GM19372 (cell line): ENCODE measurements at regions not wholly inside any gene's neighbourhood (a gene's known extent, or its start where the extent isn't known, plus 50 kb on each side); places are given as distances from the start of the nearest gene placed in this dataset.
A peak's percentile ranks its signal among the peaks of the same experiment; 100 is the strongest.
"Not testable (repeated sequence)": the region's sequence is repeated elsewhere in the genome, so short reads cannot be mapped to it uniquely, and the experiment has no call there.

ENCODE experiments used
- ATAC-seq: cut with Tn5 transposase; IDR thresholded peaks from one replicate; pipeline ENCODE4 v1.9.1; 2021; ENCODE audit warnings: mild to moderate bottlenecking, low read depth, moderate library complexity; ENCODE audit not compliant: unreplicated experiment

DNA sequence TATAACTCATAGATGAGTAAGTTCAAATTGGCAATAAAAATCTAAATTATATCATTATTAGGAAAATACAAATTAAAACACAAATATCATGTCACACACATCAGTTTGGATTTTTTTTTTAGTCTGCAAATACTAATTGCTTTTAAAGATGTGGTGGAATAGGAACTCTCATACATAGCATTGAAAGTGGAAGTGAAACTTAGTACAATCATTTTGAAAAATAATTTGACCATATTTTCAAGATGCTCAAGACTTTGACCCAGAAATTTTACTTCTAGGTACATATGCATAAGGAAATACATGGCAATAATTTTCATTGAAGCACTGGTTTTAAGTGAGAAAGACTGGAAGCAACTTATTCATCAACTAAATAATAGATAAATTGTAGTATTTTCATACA is 147.5 kb upstream of the SMIM31 start:
- ATAC-seq = peak; percentile 99

DNA sequence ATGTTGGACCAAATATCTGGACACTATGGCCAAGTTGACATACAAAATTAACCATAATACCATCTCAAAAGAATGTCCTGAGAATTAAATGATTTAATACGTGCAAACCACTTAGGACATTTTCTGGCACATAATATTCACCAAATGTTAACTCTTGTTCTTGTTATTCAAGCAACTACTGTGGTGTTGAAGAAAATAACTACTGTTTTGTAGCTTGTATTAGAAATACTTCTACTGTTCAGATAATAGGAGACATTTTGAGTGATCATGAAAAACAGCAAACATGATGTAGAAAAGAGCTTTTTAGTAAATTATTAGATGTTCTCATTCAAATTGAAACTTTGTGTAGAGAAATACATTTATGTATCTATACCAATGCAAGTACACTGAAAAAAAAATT is 140.7 kb upstream of the SMIM31 start:
- no peak for ATAC-seq

DNA sequence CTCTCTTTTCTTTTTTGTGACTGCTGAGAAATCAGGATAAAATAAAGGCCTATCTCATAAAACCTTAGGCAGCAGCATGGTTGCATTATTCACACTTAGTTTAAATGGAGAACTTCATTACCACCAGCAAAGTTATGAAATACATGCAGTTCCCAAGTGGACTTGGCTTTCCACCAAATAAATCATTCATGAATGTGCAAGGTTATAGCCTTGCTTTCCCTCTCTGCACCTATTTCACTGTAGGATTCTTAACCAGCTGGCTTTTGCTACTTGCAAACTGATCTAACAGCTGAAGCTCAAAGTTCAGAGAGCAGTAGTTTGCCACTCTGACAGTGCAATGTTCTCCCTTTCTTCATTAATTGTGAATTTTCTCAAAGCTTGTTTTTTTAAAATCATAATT is 140.1 kb upstream of the SMIM31 start:
- ATAC-seq = no peak

DNA sequence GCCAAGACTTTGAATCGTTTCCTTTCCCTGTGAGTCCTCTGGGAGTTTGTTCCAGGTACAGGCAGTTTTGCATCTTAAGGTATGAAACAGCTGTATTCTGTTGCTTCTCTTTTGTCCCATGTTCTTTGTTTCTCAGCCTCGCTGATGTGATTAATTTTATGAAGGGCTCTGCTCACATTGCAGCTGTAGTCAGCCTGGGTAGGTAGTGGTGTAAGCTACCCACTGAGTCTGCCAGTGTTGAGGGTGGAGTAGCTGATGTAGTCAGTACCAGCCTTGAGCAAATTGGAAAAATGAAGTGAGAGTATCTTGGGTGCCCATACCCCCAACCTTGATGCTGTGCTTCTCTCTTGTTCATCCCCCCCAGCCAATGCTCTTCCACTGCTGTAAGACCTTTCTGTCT is 139.6 kb upstream of the SMIM31 start:
- ATAC-seq = no peak

DNA sequence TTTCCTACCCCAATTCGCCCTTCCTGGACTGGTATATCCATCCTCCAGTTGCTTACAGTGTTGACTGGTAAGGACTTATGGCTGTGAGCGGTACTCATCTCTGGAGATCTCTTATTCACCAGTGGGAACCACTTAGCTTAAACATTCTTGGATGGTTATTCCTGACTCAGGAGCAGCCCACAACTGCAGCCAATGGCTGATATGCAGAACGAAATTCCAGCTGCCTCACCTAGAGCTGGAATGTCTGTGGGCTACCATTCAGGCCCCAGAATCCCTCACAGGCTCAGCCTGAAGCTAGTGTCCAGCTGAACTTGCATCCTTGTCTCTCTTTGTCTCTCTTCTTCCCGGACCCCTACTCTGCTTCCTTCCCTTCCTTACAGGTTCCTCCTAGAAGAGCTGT is 138.9 kb upstream of the SMIM31 start:
- ATAC-seq = no peak

DNA sequence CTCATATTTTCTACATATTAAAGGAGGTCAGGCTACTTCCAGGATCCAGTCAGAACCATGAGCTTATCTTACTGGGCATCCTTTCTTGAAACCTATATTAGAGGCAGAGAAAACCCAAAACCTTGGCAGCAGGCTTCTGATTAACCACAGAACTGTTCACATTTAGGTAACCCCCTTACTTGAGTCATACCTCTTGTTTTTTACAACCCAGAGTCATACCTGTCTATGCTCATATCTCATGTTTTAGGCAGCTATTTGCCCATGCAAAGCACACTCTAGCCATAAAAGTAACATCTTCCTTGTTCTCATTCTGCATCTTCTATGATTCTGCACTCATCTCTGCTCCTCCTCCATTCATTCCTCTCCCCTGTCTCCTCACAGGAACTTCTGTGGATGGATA is 138.0 kb upstream of the SMIM31 start:
- no peak for ATAC-seq

DNA sequence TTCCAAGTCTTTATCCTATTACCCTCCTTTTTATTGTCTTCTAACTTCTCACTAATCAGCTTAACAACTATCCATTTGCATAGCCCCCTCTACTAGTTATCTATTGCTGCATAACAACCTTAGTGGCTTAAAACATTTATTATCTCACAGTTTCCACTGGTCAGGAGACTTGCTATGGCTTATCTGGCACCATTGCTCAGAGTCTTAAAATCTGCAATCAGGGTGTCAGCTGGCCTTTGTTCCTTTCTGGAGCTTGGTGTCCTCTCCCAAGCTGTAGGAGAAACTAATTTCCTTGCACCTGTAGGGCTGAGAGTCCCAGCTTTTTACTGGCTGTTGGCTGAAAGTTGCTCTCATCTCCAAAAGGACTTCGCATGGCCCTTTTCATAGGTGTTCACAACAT is 137.0 kb upstream of the SMIM31 start:
- ATAC-seq = no peak

DNA sequence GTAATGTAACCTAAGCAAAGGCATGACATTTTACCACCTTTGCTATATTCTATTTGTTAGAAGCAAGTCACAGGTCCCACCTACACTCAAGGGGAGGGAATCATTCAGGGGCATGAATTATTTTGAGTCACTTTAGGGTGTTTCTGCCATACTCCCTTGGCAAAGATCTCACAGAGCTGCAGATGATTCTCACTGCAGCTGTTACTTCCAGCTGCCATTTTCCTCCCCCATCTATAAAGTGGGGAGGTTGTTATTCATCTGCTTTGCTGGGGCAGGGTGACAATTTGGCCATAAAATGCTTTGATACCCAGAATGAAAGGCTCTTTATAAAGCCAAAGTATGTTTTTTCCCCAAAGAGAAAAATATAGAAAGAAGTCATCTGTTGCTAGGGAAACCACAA is 136.5 kb upstream of the SMIM31 start:
- ATAC-seq = no peak

DNA sequence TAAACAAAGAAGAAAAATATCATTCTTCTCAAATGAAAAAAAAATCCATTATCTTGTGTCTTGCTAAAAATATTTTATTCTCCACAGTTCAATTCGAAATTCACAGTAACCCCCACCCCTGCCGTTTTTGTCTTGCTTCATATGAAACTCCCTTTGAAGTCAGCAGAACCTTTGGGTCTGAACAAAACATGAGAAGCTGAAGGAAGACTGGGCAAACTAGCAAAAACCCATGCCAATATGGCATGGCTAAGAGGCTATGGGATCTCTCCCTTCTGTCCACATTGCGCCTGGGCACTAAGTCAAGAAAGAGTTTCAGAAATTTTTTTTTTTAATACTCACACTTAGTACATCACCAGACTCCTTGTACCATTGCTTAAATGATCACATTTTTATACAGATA is 136.0 kb upstream of the SMIM31 start:
- ATAC-seq = no peak

DNA sequence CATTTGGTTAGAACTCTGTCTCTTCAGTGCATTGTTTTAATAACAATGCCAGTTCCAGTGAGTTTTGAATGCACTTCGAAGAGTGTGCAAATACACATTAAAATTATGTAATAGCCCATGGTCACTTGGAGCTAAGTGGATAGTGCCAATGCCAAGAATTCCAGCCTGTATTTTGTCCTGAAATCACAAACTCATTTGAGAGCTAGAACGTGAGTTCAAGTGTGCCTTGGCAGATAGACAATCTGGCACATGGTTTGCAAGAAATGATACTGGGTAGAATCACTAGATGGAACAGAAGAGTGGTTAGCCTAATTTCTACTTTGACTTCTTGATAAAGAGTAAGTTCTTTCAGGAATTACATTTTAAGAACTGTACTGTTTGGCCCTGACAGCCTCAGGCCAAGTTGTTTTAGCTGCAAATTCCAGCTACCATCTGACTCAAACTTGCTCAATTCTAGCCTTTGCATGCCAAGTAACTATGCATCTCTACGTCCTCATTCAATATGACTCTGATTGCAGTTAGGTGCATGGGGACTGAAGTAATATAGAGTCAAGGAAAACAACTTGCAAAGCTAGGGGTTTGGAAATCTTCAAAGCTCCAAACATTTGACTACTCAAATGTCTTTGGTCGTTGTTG is 131.9 kb upstream of the SMIM31 start:
- no peak for ATAC-seq

DNA sequence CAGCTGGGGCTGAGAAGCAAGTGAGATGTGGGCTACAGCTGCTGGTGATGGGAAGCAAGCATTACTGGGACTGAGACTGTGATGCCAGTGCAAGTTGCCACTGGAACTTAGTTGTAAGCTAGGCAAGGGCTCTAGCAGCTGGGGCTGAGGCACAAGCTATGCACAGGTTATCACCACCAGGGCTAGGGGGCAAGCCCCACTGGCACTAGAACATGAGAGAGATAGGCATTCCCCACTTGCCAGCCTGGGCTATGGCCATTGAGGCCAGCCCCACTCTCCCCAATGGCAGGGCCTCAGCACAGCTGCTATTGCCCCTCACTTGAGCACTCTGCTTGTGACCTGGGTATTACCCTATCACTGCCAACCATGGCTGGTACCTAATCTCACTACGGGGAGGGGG is 130.8 kb upstream of the SMIM31 start:
- no peak for ATAC-seq

DNA sequence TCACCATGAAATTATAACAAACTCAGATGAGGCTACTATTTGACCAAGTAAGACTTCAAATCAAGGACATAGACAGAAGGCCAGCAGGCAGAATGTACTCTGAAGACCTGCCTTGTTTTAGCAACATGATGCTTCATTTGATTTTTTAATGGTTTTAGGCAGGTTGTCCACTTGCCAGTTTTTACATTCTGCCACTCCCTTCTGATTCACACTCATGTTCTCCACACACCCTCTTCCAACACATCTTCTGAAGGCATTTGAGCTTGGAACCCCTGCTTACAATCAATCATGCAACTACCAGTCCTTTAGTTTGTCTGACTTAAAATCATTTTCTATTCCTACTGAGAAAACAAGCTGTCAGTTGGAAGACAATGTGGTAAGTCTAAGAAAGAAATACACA is 114.9 kb upstream of the SMIM31 start:
- ATAC-seq = no peak

DNA sequence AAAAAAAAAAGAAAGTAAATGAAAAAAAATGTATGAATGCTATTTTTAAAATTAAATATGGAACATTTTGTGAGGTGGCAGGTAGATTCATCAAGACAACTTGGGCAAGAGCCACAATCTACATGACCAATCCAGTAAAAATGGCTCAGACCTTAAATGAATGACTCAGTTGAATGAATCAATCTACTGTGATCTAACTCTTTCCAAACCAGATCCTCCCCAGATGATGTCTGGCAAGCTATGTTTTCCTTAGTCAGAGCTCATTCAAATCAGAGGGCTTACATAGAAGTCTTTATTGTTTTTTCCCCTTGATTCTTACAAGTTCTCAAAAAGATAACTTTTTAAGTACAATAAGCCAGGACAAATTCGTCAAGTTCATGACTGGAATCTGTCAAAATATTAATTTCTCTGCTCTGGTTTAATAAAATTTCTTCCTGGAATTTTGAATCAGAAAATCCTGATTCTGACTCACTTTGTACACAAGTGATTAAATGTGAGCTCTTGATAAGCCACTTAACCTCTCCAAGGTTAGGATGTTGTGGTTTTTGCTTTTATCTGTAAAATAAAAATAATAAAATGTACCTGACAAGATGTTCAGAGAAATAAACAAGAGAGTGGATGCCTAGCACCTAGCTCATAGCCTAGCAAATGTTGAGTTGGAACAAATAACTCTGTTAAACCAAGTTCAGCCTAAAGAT is 105.6 kb upstream of the SMIM31 start:
- no peak for ATAC-seq

DNA sequence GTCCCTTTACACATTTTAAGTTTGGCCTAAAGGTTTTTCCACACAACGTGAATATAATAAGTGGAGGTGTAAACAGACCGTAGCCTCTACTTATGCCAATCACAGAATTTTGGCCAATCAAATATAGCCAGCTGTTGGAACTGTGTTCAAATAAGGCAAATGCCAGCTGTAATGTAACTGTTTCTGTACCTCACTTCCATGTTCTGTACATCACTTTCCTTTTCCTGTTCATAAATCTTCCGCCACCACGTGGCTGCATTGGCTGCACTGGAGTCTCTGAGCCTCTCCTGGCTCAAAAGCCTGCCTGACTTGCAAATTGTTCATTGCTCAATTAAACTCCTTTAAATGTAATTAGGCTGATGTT is 105.1 kb upstream of the SMIM31 start:
- no peak for ATAC-seq

DNA sequence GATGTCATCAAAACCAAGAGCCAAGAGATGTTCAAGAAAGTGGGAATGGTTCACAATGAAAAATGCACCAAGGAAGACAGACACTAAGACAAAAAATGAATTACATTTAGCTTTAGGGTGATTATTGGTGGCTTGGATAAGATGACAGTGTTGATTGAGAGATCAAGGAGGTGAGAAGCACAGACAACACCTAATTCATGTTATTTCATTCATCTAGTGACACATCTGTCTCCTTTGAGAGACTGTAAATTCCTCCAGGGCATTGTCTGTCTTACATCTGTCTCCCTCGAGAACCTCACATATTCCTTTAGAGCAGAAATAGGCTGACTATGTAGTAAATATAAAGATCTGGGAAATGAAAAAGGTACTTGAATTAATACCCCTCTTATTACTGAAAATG is 94.2 kb upstream of the SMIM31 start:
- ATAC-seq = no peak

DNA sequence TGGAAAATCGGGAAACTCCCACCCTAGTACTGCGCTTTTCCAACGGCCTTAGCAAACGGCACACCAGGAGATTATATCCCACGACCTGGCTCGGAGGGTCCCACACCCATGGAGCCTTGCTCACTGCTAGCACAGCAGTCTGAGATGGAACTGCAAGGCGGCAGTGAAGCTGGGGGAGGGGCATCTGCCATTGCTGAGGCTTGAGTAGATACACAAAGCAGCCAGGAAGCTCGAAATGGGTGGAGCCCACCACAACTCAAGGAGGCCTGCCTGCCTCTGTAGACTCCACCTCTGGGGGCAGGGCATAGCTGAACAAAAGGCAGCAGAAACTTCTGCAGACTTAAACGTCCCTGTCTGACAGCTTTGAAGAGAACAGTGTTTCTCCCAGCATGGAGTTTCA is 77.8 kb upstream of the SMIM31 start:
- not testable (repeated sequence) for ATAC-seq

DNA sequence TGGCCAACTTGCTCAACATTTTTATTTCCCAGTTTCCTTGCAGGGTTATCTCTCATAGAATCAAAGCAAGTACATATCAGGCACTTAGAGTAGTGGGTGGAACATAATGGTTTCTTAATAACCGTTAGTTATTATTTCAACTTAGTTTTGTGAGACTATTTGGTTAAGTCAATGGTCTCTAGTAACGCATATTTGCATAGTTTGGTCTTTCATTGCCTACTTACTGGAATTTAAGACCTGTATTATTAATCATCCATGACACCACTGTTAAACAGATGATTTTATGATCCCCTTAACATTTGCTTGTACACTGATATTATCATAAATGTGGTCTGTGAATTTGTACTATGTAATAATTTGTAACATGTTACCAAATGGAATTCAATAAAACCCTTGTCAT is 70.9 kb upstream of the SMIM31 start:
- no peak for ATAC-seq

DNA sequence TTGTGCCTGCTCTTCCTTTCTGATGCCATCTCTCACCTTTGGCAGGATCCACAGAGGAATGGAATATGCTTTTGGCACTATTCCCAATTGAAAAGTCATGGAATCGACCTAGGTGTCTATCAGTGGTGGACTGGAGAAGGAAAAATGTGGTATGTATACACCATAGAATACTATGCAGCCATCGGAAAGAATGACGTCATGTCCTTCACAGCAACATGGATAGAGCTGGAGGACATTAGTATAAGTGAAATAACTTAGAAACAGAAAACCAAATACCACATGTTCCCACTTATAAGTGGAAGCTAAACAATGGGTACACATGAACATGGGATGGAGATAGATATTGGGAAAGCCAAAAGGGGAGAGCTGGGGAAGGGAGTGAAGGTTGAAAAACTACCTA is 58.3 kb upstream of the SMIM31 start:
- no peak for ATAC-seq

DNA sequence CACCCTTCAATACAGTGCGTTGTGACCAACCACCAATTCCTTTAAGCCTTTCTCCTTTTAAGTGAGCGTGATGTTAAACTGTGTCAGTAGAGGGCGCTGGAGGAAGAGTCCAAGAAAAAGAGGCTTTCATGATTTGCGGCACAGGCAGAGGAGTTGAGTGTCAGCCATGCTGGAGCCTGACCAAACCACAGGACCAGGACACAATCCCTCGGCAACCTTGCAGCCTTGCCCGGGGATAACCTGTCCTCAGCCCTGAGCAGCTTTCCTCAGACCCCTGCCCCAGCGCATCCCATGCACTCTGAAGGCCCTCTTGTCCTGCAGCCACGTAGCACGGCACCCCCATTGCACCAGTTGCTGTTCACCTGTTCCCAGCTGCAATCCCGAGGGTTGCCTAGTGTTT is 53.5 kb upstream of the SMIM31 start:
- no peak for ATAC-seq

DNA sequence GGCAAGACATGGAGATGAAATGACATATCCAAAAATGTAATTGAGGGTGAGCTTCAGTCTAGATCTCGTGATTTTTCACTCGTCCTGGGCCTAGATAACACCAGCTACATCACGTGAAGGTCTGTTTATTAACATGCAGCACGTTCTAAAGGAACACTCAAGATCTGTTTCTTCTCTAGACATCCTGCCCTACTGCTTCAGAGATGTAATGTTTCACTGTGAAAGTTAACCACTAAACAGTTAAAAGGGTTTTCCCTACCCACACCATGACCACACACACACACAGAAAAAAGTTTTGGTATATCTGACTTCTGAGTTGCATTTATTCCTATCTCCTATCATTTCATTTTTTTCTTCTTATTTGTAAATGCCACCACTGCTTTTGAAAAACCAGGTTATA is 52.3 kb upstream of the SMIM31 start:
- peak; percentile 89 for ATAC-seq
